Gastrocnemius medialis (tissue), 4 donors: ENCODE measurements at regions not wholly inside any gene's neighbourhood (a gene's known extent, or its start where the extent isn't known, plus 50 kb on each side); places are given as distances from the start of the nearest gene placed in this dataset.

Source experiments
- ATAC-seq, 2 donors: fragments of 150-250 bp; one replicate each; pipeline ENCODE4 v1.9.1; 2016
- DNase-seq, 2 donors: peaks; one replicate each; pipeline ENCODE4 v3.0.0-alpha.2; 2019
- H3K27ac ChIP-seq, 4 donors: fragments of 200-600 bp; sonication (generic); 1 replicate in 1 of 4; 2 replicates in 3 of 4; pipeline ENCODE4 v1.5.1; 2016 to 2018; ENCODE audit warnings: mild to moderate bottlenecking in 2 of 4, moderate library complexity in 1 of 4
- H3K27me3 ChIP-seq, 3 donors: fragments of 200-600 bp; sonication (generic) in 2 of 3; 1 replicate in 1 of 3; 2 replicates in 2 of 3; pipeline versions ENCODE4 v1.5.1 to v1.6.0; 2016 to 2019; ENCODE audit warnings: mild to moderate bottlenecking in 1 of 3, moderate library complexity in 1 of 3
- H3K36me3 ChIP-seq, 2 donors: fragments of 200-600 bp; sonication (generic) in 1 of 2; one replicate each; pipeline ENCODE4 v1.5.1; 2017 to 2018
- H3K4me1 ChIP-seq, 2 donors: fragments of 200-600 bp; sonication (generic) in 1 of 2; one replicate each; pipeline ENCODE4 v1.5.1; 2016 to 2017; ENCODE audit warnings: mild to moderate bottlenecking in 2 of 2
- H3K4me3 ChIP-seq, 4 donors: fragments of 200-600 bp; sonication (generic) in 3 of 4; 1 replicate in 1 of 4; 2 replicates in 3 of 4; pipeline ENCODE4 v1.5.1; 2016 to 2019; ENCODE audit warnings: mild to moderate bottlenecking in 2 of 4
- H3K9me3 ChIP-seq, 3 donors: fragments of 200-600 bp; sonication (generic) in 2 of 3; 1 replicate in 1 of 3; 2 replicates in 2 of 3; pipeline ENCODE4 v1.5.1; 2016 to 2019
- POLR2A ChIP-seq, 2 donors: fragments of 450-650 bp; IDR thresholded peaks; one replicate each; pipeline ENCODE4 v1.6.1; 2017; ENCODE audit warnings: antibody characterized with exemption in 2 of 2, mild to moderate bottlenecking in 2 of 2, moderate library complexity in 2 of 2
- in situ Hi-C, 4 donors: fragments of 200-750 bp; cut with MboI; loops; one replicate each; pipeline versions ENCODE4 v1.15.0 to v1.8.0; 2017; ENCODE audit warnings: low sequenced_read_pairs in 4 of 4
- intact Hi-C: fragments of 100-400 bp; cut with DNase I; formaldehyde crosslinking; loops from one replicate; pipeline ENCODE4 v1.15.1; 2023; ENCODE audit warnings: low total_unique reads
- TF ChIP-seq, protein P1 (sequence below), 5 experiments: fragments of 450-650 bp in 3 of 5; fragments of 200-600 bp in 2 of 5; sonication (generic) in 2 of 5; IDR thresholded peaks in 4 of 5; conservative IDR thresholded peaks in 1 of 5; 1 replicate in 4 of 5; 2 replicates in 1 of 5; pipeline ENCODE4 v1.5.1; 2016 to 2019; ENCODE audit warnings: antibody characterized with exemption in 5 of 5, mild to moderate bottlenecking in 3 of 5, moderate library complexity in 3 of 5

DNA sequence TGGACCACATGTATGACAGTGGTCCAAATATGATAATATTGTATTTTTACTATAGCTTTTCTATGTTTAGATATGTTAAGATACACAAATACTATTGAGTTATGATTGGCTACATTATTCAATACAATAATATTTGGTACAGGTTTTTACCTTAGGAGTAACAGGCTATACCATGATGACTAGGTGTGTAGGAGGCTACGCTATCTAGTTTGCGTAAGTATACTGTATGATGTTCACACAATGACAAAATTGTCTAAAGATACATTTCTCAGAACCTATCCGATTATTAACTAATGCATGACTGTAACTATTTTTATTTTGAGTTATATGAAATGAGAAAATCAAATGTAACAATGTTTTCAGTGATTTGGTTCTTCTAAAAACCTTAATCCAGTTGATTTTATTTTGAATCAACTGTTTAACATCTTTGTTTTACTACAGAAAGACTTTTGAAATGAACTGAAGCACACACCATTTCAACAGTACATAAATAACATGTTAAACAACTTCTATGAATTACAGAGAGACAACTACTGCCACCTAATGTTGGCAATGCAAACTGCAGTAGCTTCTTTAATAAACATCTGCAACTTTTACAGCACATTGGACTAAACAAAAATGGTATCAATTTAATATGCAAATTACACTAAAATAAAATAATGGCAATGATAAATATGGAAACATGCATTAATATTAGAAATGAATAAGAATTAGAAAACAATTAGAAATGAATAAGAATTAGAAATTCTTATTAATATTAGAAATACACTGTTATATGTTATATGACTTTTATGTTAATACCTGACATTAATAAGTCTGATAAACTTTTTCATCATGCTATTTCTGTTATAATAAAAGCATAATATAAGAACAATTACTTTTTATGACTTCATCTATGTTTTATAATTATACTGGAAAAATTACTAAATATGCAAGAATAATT lies 255.7 kb downstream of the MBNL1 start:
- no peak for TF ChIP-seq POLR2A (IDR thresholded peaks at IDR 0.05)
- TF ChIP-seq, protein P1, sequence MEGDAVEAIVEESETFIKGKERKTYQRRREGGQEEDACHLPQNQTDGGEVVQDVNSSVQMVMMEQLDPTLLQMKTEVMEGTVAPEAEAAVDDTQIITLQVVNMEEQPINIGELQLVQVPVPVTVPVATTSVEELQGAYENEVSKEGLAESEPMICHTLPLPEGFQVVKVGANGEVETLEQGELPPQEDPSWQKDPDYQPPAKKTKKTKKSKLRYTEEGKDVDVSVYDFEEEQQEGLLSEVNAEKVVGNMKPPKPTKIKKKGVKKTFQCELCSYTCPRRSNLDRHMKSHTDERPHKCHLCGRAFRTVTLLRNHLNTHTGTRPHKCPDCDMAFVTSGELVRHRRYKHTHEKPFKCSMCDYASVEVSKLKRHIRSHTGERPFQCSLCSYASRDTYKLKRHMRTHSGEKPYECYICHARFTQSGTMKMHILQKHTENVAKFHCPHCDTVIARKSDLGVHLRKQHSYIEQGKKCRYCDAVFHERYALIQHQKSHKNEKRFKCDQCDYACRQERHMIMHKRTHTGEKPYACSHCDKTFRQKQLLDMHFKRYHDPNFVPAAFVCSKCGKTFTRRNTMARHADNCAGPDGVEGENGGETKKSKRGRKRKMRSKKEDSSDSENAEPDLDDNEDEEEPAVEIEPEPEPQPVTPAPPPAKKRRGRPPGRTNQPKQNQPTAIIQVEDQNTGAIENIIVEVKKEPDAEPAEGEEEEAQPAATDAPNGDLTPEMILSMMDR (IDR thresholded peaks at IDR 0.05 in 4 of 5, conservative IDR thresholded peaks at IDR 0.05 in 1 of 5): peak; percentile 64 to 89 (median 79)
- in situ Hi-C loops: no loop called here
- intact Hi-C loops: loop anchor here (2.0 to 5.0 kb wide), 3 partner anchors 47 to 452 kb away; no protein-coding TSS in a partner anchor
- H3K27me3 ChIP-seq: no peaks in the 10 kb centered on the region
- H3K9me3 ChIP-seq: no peaks in the 10 kb centered on the region
- no peaks in the 10 kb centered on the region for H3K4me1 ChIP-seq
- ATAC-seq (peak; percentile 31 to 79), DNase-seq (no peak)
- no peaks in the 10 kb centered on the region for H3K36me3 ChIP-seq
- no peak overlapping the region for H3K27ac ChIP-seq
- H3K4me3 ChIP-seq: no peak overlapping the region

DNA sequence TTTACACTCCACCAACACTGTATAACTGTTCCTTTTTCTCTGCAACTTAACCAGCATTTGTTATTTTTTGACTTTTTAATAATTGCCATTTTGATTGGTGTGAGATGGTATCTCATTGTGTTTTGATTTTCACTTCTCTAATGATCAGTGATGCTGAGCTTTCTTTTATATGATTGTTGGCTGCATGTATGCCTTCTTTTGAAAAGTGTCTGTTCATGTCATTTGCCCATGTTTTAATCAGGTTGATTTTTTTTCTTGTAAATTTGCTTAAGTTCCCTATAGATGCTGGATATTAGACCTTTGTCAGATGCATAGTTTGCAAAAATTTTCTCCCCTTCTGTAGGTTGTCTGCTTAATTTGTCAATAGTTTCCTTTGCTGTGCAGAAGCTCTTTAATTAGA lies 263.0 kb downstream of the MBNL1 start:
- in situ Hi-C loops: no loop called here

DNA sequence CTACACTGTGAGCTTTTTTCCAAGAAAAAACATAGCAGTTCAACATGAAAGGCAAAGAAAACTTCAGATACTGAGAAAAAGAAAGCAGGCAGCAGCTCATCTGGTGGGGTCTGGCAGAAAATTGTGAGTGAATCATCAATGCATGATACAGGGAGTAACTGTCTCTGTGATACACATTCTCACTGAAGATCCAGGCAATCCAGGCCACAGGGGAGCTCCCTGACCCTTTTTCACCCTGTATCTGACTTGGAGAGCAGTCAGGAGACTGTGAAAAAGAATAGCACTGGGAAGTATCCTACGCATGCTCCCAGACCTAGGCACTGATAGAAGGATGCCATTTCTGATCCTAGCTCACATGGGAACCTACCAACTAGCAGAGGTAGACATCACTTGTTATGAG lies 269.8 kb downstream of the MBNL1 start:
- Histone ChIP-seq H3K27me3 (no peaks in the 10 kb centered on the region), H3K4me1 (no peaks in the 10 kb centered on the region), H3K36me3 (no peaks in the 10 kb centered on the region), H3K9me3 (no peaks in the 10 kb centered on the region), H3K4me3 (no peak overlapping the region), H3K27ac (no peak overlapping the region)
- intact Hi-C loops: no loop called here
- ATAC-seq: no peak
- TF ChIP-seq, protein P1 (IDR thresholded peaks at IDR 0.05 in 4 of 5, conservative IDR thresholded peaks at IDR 0.05 in 1 of 5): no peak
- TF ChIP-seq POLR2A (IDR thresholded peaks at IDR 0.05): no peak
- in situ Hi-C loops: no loop called here
- DNase-seq: no peak

More for the DNA sequence above, 263.0 kb downstream of the MBNL1 start:
- Histone ChIP-seq H3K4me3 (no peak overlapping the region), H3K27ac (no peak overlapping the region), H3K27me3 (no peaks in the 10 kb centered on the region), H3K36me3 (no peaks in the 10 kb centered on the region), H3K9me3 (no peaks in the 10 kb centered on the region), H3K4me1 (no peaks in the 10 kb centered on the region)
- no peak for TF ChIP-seq POLR2A (IDR thresholded peaks at IDR 0.05)
- TF ChIP-seq, protein P1 (IDR thresholded peaks at IDR 0.05 in 4 of 5, conservative IDR thresholded peaks at IDR 0.05 in 1 of 5): no peak
- no peak for ATAC-seq
- intact Hi-C loops: no loop called here
- no peak for DNase-seq

DNA sequence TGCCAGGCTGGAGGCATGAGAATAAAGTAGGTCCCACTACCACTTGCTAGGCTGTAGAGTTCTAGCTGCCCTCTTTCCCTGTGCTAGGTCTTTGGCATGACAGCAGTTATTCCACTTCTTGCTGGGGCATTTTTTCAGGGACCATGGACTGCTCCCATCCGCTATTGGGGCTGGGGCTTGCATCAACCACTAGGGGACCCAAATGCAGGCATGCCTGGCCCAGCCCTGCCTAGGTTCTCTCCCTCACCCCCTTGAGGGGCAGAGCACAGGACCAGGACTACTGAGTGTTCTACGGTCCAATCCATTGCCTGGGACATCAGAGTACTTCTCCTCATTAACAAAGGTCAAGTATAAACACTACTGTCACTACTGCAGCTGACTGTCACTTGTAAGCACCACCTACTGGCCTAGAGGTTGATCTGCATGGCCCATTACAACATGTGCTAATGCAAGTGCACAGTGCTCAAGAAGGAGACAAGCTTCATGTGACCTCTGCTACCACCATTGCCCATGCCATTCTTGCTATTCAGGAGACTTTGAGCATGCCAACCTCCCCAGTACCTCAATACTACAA lies 270.5 kb downstream of the MBNL1 start:
- Histone ChIP-seq H3K4me3 (no peak overlapping the region), H3K9me3 (no peaks in the 10 kb centered on the region), H3K36me3 (no peaks in the 10 kb centered on the region), H3K27me3 (no peaks in the 10 kb centered on the region), H3K27ac (no peak overlapping the region), H3K4me1 (no peaks in the 10 kb centered on the region)
- no peak for ATAC-seq
- in situ Hi-C loops: no loop called here
- intact Hi-C loops: no loop called here
- DNase-seq: no peak
- no peak for TF ChIP-seq POLR2A (IDR thresholded peaks at IDR 0.05)
- TF ChIP-seq, protein P1 (IDR thresholded peaks at IDR 0.05 in 4 of 5, conservative IDR thresholded peaks at IDR 0.05 in 1 of 5): peak in 3 of 5 experiments; percentile 17 to 28 (median 27)
